ENCODE measurements at regions not wholly inside any gene's neighbourhood (a gene's known extent, or its start where the extent isn't known, plus 50 kb on each side); places are given as distances from the start of the nearest gene placed in this dataset.
"Not testable (repeated sequence)": the region's sequence is repeated elsewhere in the genome, so short reads cannot be mapped to it uniquely, and the experiment has no call there.

GRCh38 chr6:103617642-103618041 lies 1242.1 kb downstream of the HACE1 start:
- peaks cover 7% of the 10 kb centered on the region for H3K9me3 Mint-ChIP-seq
- H3K4me3 Mint-ChIP-seq, result no peak overlapping the region
- no peaks in the 10 kb centered on the region for H3K27me3 Mint-ChIP-seq (ENCODE audit: low read depth)
- H3K27ac Mint-ChIP-seq, result no peak overlapping the region
- H3K4me1 Mint-ChIP-seq (ENCODE audit: low read depth), result no peaks in the 10 kb centered on the region
- no peaks in the 10 kb centered on the region for H3K36me3 Mint-ChIP-seq (ENCODE audit: low read depth)

GRCh38 chr6:103587722-103588121 lies 1272.0 kb downstream of the HACE1 start:
- no peak overlapping the region for H3K4me3 Mint-ChIP-seq
- no peaks in the 10 kb centered on the region for H3K36me3 Mint-ChIP-seq (ENCODE audit: low read depth)
- H3K27ac Mint-ChIP-seq, result no peak overlapping the region
- no peaks in the 10 kb centered on the region for H3K27me3 Mint-ChIP-seq (ENCODE audit: low read depth)
- H3K9me3 Mint-ChIP-seq, result peaks cover 16% of the 10 kb centered on the region
- no peaks in the 10 kb centered on the region for H3K4me1 Mint-ChIP-seq (ENCODE audit: low read depth)

- H3K4me3 Mint-ChIP-seq, result no peak overlapping the region
- no peaks in the 10 kb centered on the region for H3K4me1 Mint-ChIP-seq (ENCODE audit: low read depth)
- H3K27me3 Mint-ChIP-seq (ENCODE audit: low read depth), result no peaks in the 10 kb centered on the region
- H3K27ac Mint-ChIP-seq, result no peak overlapping the region
- no peaks in the 10 kb centered on the region for H3K36me3 Mint-ChIP-seq (ENCODE audit: low read depth)
- H3K9me3 Mint-ChIP-seq, result peaks cover 13% of the 10 kb centered on the region
Observed at GRCh38 chr6:103578115-103578514, 1281.6 kb downstream of the HACE1 start.

- Mint-ChIP-seq H3K27ac (no peak overlapping the region), H3K4me1 (ENCODE audit: low read depth) (no peaks in the 10 kb centered on the region), H3K36me3 (ENCODE audit: low read depth) (no peaks in the 10 kb centered on the region), H3K4me3 (no peak overlapping the region), H3K9me3 (no peaks in the 10 kb centered on the region), H3K27me3 (ENCODE audit: low read depth) (no peaks in the 10 kb centered on the region)
Observed at GRCh38 chr6:103570431-103570830, 1289.3 kb downstream of the HACE1 start.

GRCh38 chr6:103554911-103555310 lies 1304.8 kb downstream of the HACE1 start:
- H3K4me3 Mint-ChIP-seq, result no peak overlapping the region

GRCh38 chr6:103538381-103538780 lies 1321.3 kb downstream of the HACE1 start:
- peaks cover 3% of the 10 kb centered on the region for H3K9me3 Mint-ChIP-seq
- no peaks in the 10 kb centered on the region for H3K27me3 Mint-ChIP-seq (ENCODE audit: low read depth)
- no peak overlapping the region for H3K27ac Mint-ChIP-seq
- no peaks in the 10 kb centered on the region for H3K4me1 Mint-ChIP-seq (ENCODE audit: low read depth)
- no peak overlapping the region for H3K4me3 Mint-ChIP-seq
- no peaks in the 10 kb centered on the region for H3K36me3 Mint-ChIP-seq (ENCODE audit: low read depth)

More at GRCh38 chr6:103554911-103555310, 1304.8 kb downstream of the HACE1 start:
- Mint-ChIP-seq H3K36me3 (ENCODE audit: low read depth) (no peaks in the 10 kb centered on the region), H3K27me3 (ENCODE audit: low read depth) (no peaks in the 10 kb centered on the region), H3K9me3 (peaks cover 9% of the 10 kb centered on the region), H3K27ac (no peak overlapping the region), H3K4me1 (ENCODE audit: low read depth) (no peaks in the 10 kb centered on the region)

- Mint-ChIP-seq H3K4me3 (no peak overlapping the region), H3K27ac (no peak overlapping the region), H3K36me3 (ENCODE audit: low read depth) (no peaks in the 10 kb centered on the region), H3K27me3 (ENCODE audit: low read depth) (no peaks in the 10 kb centered on the region), H3K4me1 (ENCODE audit: low read depth) (no peaks in the 10 kb centered on the region), H3K9me3 (peaks cover 3% of the 10 kb centered on the region)
Observed at GRCh38 chr6:103534814-103535213, 1324.9 kb downstream of the HACE1 start.

- no peak overlapping the region for H3K4me3 Mint-ChIP-seq
- no peaks in the 10 kb centered on the region for H3K36me3 Mint-ChIP-seq (ENCODE audit: low read depth)
- no peaks in the 10 kb centered on the region for H3K27me3 Mint-ChIP-seq (ENCODE audit: low read depth)
- no peak overlapping the region for H3K27ac Mint-ChIP-seq
- peaks cover 3% of the 10 kb centered on the region for H3K9me3 Mint-ChIP-seq
- no peaks in the 10 kb centered on the region for H3K4me1 Mint-ChIP-seq (ENCODE audit: low read depth)
Observed at GRCh38 chr6:103534095-103534494, 1325.6 kb downstream of the HACE1 start.

- no peaks in the 10 kb centered on the region for H3K27me3 Mint-ChIP-seq (ENCODE audit: low read depth)
- no peaks in the 10 kb centered on the region for H3K4me1 Mint-ChIP-seq (ENCODE audit: low read depth)
- H3K36me3 Mint-ChIP-seq (ENCODE audit: low read depth), result no peaks in the 10 kb centered on the region
- H3K27ac Mint-ChIP-seq, result no peak overlapping the region
- H3K9me3 Mint-ChIP-seq, result peaks cover 24% of the 10 kb centered on the region
- H3K4me3 Mint-ChIP-seq, result no peak overlapping the region
Observed at GRCh38 chr6:103522045-103522444, 1337.7 kb downstream of the HACE1 start.

GRCh38 chr6:103516336-103516735 lies 1343.4 kb downstream of the HACE1 start:
- no peaks in the 10 kb centered on the region for H3K4me1 Mint-ChIP-seq (ENCODE audit: low read depth)
- no peaks in the 10 kb centered on the region for H3K27me3 Mint-ChIP-seq (ENCODE audit: low read depth)
- H3K27ac Mint-ChIP-seq, result no peak overlapping the region
- no peak overlapping the region for H3K4me3 Mint-ChIP-seq
- H3K9me3 Mint-ChIP-seq, result peaks cover 3% of the 10 kb centered on the region
- H3K36me3 Mint-ChIP-seq (ENCODE audit: low read depth), result no peaks in the 10 kb centered on the region

- no peaks in the 10 kb centered on the region for H3K9me3 Mint-ChIP-seq
- H3K4me3 Mint-ChIP-seq, result no peak overlapping the region
- H3K27me3 Mint-ChIP-seq (ENCODE audit: low read depth), result no peaks in the 10 kb centered on the region
- H3K27ac Mint-ChIP-seq, result no peak overlapping the region
- no peaks in the 10 kb centered on the region for H3K36me3 Mint-ChIP-seq (ENCODE audit: low read depth)
- no peaks in the 10 kb centered on the region for H3K4me1 Mint-ChIP-seq (ENCODE audit: low read depth)
Observed at GRCh38 chr6:103507052-103507451, 1352.7 kb downstream of the HACE1 start.

GRCh38 chr6:103505155-103505518 lies 1354.6 kb downstream of the HACE1 start:
- Mint-ChIP-seq H3K4me3 (no peak overlapping the region), H3K4me1 (ENCODE audit: low read depth) (no peaks in the 10 kb centered on the region), H3K27me3 (ENCODE audit: low read depth) (no peaks in the 10 kb centered on the region), H3K9me3 (no peaks in the 10 kb centered on the region), H3K36me3 (ENCODE audit: low read depth) (no peaks in the 10 kb centered on the region), H3K27ac (no peak overlapping the region)

GRCh38 chr6:103504501-103505154 lies 1355.1 kb downstream of the HACE1 start:
- Mint-ChIP-seq H3K4me1 (ENCODE audit: low read depth) (no peaks in the 10 kb centered on the region), H3K36me3 (ENCODE audit: low read depth) (no peaks in the 10 kb centered on the region), H3K27me3 (ENCODE audit: low read depth) (no peaks in the 10 kb centered on the region), H3K9me3 (no peaks in the 10 kb centered on the region), H3K4me3 (no peak overlapping the region), H3K27ac (no peak overlapping the region)

- not testable (repeated sequence) for H3K4me3 Mint-ChIP-seq; H3K36me3 Mint-ChIP-seq (ENCODE audit: low read depth); H3K9me3 Mint-ChIP-seq; H3K27ac Mint-ChIP-seq; H3K27me3 Mint-ChIP-seq (ENCODE audit: low read depth); H3K4me1 Mint-ChIP-seq (ENCODE audit: low read depth)
Observed at GRCh38 chr6:103496588-103496987, 1363.1 kb downstream of the HACE1 start.

- peaks cover 3% of the 10 kb centered on the region for H3K9me3 Mint-ChIP-seq
- H3K27me3 Mint-ChIP-seq (ENCODE audit: low read depth), result no peaks in the 10 kb centered on the region
- H3K36me3 Mint-ChIP-seq (ENCODE audit: low read depth), result no peaks in the 10 kb centered on the region
- no peak overlapping the region for H3K4me3 Mint-ChIP-seq
- no peaks in the 10 kb centered on the region for H3K4me1 Mint-ChIP-seq (ENCODE audit: low read depth)
- H3K27ac Mint-ChIP-seq, result no peak overlapping the region
Observed at GRCh38 chr6:103456652-103457051, 1403.1 kb downstream of the HACE1 start.

- Mint-ChIP-seq H3K4me1 (ENCODE audit: low read depth) (no peaks in the 10 kb centered on the region), H3K4me3 (no peak overlapping the region), H3K27ac (no peak overlapping the region), H3K36me3 (ENCODE audit: low read depth) (no peaks in the 10 kb centered on the region), H3K9me3 (peaks cover 3% of the 10 kb centered on the region), H3K27me3 (ENCODE audit: low read depth) (no peaks in the 10 kb centered on the region)
Observed at GRCh38 chr6:103455275-103455674, 1404.4 kb downstream of the HACE1 start.

All from T-helper 1 cell treated with Interleukin-12 subunit alpha and Interleukin-12 subunit beta and Interleukin-4 antibody, amounts not matched to agents 30 μg/mL and 1 μg/mL, for 36 hours (primary cell).